ENCODE measurements at regions not wholly inside any gene's neighbourhood (a gene's known extent, or its start where the extent isn't known, plus 50 kb on each side); places are given as distances from the start of the nearest gene placed in this dataset.

DNA sequence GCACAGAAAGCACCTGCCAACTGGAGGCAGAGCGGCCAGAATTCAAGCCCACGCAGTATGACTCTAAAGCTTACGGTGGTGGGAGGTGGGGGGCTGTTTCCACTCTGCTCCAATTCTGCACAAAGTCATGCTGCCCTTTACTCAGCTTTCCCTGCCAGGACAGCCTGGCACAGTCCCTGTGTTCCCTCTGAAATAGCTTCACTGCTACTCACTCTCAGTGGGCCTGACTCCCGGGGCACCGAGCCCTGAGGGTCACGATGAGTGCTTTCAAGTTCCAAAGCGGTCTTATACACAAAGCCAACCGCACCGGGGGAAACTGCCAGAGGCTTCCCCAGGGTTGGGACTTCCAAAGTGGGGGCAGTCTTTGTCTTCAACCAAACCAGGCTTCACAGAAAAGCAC, 306.1 kb upstream of the XYLT1 start:
- TF ChIP-seq YY1 (IDR thresholded peaks at IDR 0.05; ENCODE audit: insufficient read depth, insufficient read length): no peak
- no peak for TF ChIP-seq ZNF274 (IDR thresholded peaks at IDR 0.05; ENCODE audit: low read depth, low read length)
